ENCODE measurements at regions not wholly inside any gene's neighbourhood (a gene's known extent, or its start where the extent isn't known, plus 50 kb on each side); places are given as distances from the start of the nearest gene placed in this dataset.

GRCh38 chr2:147792966-147793617 is 51.7 kb upstream of the ACVR2A start:
- WGBS, 2 donors: 84 to 91% methylated on average over 2 of the region's 2 CpGs
- no peaks in the 10 kb centered on the region for H3K27me3 ChIP-seq
- no peaks in the 10 kb centered on the region for H3K36me3 ChIP-seq
- intact Hi-C loops (cut with DNase I): no loop called here
- H3K4me1 ChIP-seq: peaks cover 0 to 6% (median 0%) of the 10 kb centered on the region in 4 donors
- no peak for DNase-seq
- TF ChIP-seq POLR2AphosphoS5 (IDR thresholded peaks at IDR 0.05) (no peak), EP300 (IDR thresholded peaks at IDR 0.05) (no peak), POLR2A (IDR thresholded peaks at IDR 0.05) (no peak), CTCF (IDR thresholded peaks at IDR 0.05) (no peak)
- H3K4me3 ChIP-seq: no peak overlapping the region
- H3K27ac ChIP-seq: no peak overlapping the region
- no peaks in the 10 kb centered on the region for H3K9me3 ChIP-seq

- Histone ChIP-seq H3K9me3 (no peaks in the 10 kb centered on the region), H3K4me3 (no peak overlapping the region), H3K27me3 (no peaks in the 10 kb centered on the region), H3K27ac (no peak overlapping the region), H3K36me3 (no peaks in the 10 kb centered on the region), H3K4me1 (peaks cover 0 to 6% (median 0%) of the 10 kb centered on the region in 4 donors)
- no peak for DNase-seq
- TF ChIP-seq POLR2AphosphoS5 (IDR thresholded peaks at IDR 0.05) (no peak), POLR2A (IDR thresholded peaks at IDR 0.05) (no peak), EP300 (IDR thresholded peaks at IDR 0.05) (no peak), CTCF (IDR thresholded peaks at IDR 0.05) (no peak)
- WGBS, 2 donors: 44 to 77% methylated on average over 2 of the region's 2 CpGs
- intact Hi-C loops (cut with DNase I): no loop called here
Observed at GRCh38 chr2:147790580-147790979, 54.2 kb upstream of the ACVR2A start.

GRCh38 chr2:147789720-147790119 is 55.1 kb upstream of the ACVR2A start:
- Histone ChIP-seq H3K27ac (no peak overlapping the region), H3K4me3 (no peak overlapping the region), H3K27me3 (no peaks in the 10 kb centered on the region), H3K4me1 (peaks cover 0 to 6% (median 0%) of the 10 kb centered on the region in 4 donors), H3K9me3 (no peaks in the 10 kb centered on the region), H3K36me3 (no peaks in the 10 kb centered on the region)
- no peak for TF ChIP-seq CTCF (IDR thresholded peaks at IDR 0.05)
- no peak for TF ChIP-seq POLR2AphosphoS5 (IDR thresholded peaks at IDR 0.05)
- TF ChIP-seq POLR2A (IDR thresholded peaks at IDR 0.05): no peak
- no peak for TF ChIP-seq EP300 (IDR thresholded peaks at IDR 0.05)
- intact Hi-C loops (cut with DNase I): no loop called here
- no peak for DNase-seq
- 53 to 73% methylated on average over 3 of the region's 3 CpGs for WGBS, 2 donors

- Histone ChIP-seq H3K36me3 (no peaks in the 10 kb centered on the region), H3K9me3 (no peaks in the 10 kb centered on the region), H3K27me3 (no peaks in the 10 kb centered on the region), H3K4me3 (no peak overlapping the region), H3K4me1 (peaks cover 0 to 6% (median 0%) of the 10 kb centered on the region in 4 donors), H3K27ac (no peak overlapping the region)
- DNase-seq: no peak
- WGBS, 2 donors: 75% methylated on average over 2 of the region's 2 CpGs
- intact Hi-C loops (cut with DNase I): no loop called here
- TF ChIP-seq EP300 (IDR thresholded peaks at IDR 0.05) (no peak), POLR2A (IDR thresholded peaks at IDR 0.05) (no peak), POLR2AphosphoS5 (IDR thresholded peaks at IDR 0.05) (no peak), CTCF (IDR thresholded peaks at IDR 0.05) (no peak)
Observed at GRCh38 chr2:147789287-147789686, 55.5 kb upstream of the ACVR2A start.

Measured in sigmoid colon (tissue), 6 donors.